Muscle of arm (tissue), 1 donor: ENCODE measurements at regions not wholly inside any gene's neighbourhood (a gene's known extent, or its start where the extent isn't known, plus 50 kb on each side); places are given as distances from the start of the nearest gene placed in this dataset.

Experiments used
- DNase-seq: peaks from one replicate; pipeline ENCODE4 v3.0.0-alpha.2; 2013

GRCh38 chr2:128841803-128842202 is 523.1 kb upstream of the HS6ST1 start:
- DNase-seq, result no peak

- no peak for DNase-seq
Measured at GRCh38 chr2:128867311-128867710, 548.6 kb upstream of the HS6ST1 start.

- no peak for DNase-seq
Measured at GRCh38 chr2:128867936-128868636, 549.4 kb upstream of the HS6ST1 start.

- DNase-seq, result no peak
Measured at GRCh38 chr2:128868686-128869551, 550.3 kb upstream of the HS6ST1 start.

- no peak for DNase-seq
Measured at GRCh38 chr2:128874608-128875007, 555.9 kb upstream of the HS6ST1 start.

- DNase-seq, result no peak
Measured at GRCh38 chr2:128876986-128877983, 558.6 kb upstream of the HS6ST1 start.

GRCh38 chr2:128879161-128879560 is 560.5 kb upstream of the HS6ST1 start:
- DNase-seq, result no peak

GRCh38 chr2:128894896-128895295 is 576.2 kb upstream of the HS6ST1 start:
- no peak for DNase-seq

- peak; percentile 9 for DNase-seq
Measured at GRCh38 chr2:128901572-128902391, 583.1 kb upstream of the HS6ST1 start.

- DNase-seq, result no peak
Measured at GRCh38 chr2:128903637-128904036, 585.0 kb upstream of the HS6ST1 start.

- DNase-seq, result no peak
Measured at GRCh38 chr2:128911276-128911675, 592.6 kb upstream of the HS6ST1 start.

- DNase-seq, result no peak
Measured at GRCh38 chr2:128914320-128914719, 595.7 kb upstream of the HS6ST1 start.

GRCh38 chr2:128921751-128922150 is 603.1 kb upstream of the HS6ST1 start:
- DNase-seq, result no peak

GRCh38 chr2:128922154-128922553 is 603.5 kb upstream of the HS6ST1 start:
- DNase-seq, result no peak

GRCh38 chr2:128925631-128926030 is 607.0 kb upstream of the HS6ST1 start:
- no peak for DNase-seq

- DNase-seq, result no peak
Measured at GRCh38 chr2:128930101-128930500, 611.4 kb upstream of the HS6ST1 start.

- DNase-seq, result no peak
Measured at GRCh38 chr2:128940378-128940777, 621.7 kb upstream of the HS6ST1 start.

- no peak for DNase-seq
Measured at GRCh38 chr2:128941751-128942150, 623.1 kb upstream of the HS6ST1 start.

GRCh38 chr2:128949360-128949759 is 630.7 kb upstream of the HS6ST1 start:
- no peak for DNase-seq

- DNase-seq, result no peak
Measured at GRCh38 chr2:128950758-128951157, 632.1 kb upstream of the HS6ST1 start.

- no peak for DNase-seq
Measured at GRCh38 chr2:128958241-128958640, 639.6 kb upstream of the HS6ST1 start.
